Ovary (tissue), 3 donors: ENCODE measurements at regions not wholly inside any gene's neighbourhood (a gene's known extent, or its start where the extent isn't known, plus 50 kb on each side); places are given as distances from the start of the nearest gene placed in this dataset.

Source experiments
- CTCF ChIP-seq, 3 donors: fragments of 450-650 bp in 2 of 3; fragments of 200-600 bp in 1 of 3; IDR thresholded peaks; one replicate each; pipeline versions ENCODE4 v1.5.1 to v1.8.0; 2016 to 2022; ENCODE audit warnings: antibody characterized with exemption in 3 of 3, mild to moderate bottlenecking in 1 of 3
- POLR2A ChIP-seq: fragments of 450-650 bp; IDR thresholded peaks from one replicate; pipeline ENCODE4 v1.6.1; 2017; ENCODE audit warnings: antibody characterized with exemption, mild to moderate bottlenecking, moderate library complexity
- donor health status: DM: no; HTN: no; CAD: no.

- TF ChIP-seq CTCF (IDR thresholded peaks at IDR 0.05) (no peak), POLR2A (no peak)
Observed at GRCh38 chrX:74132280-74132679, 171.7 kb upstream of the ZCCHC13 start.
